Tibial nerve (tissue), 3 donors: ENCODE measurements at regions not wholly inside any gene's neighbourhood (a gene's known extent, or its start where the extent isn't known, plus 50 kb on each side); places are given as distances from the start of the nearest gene placed in this dataset.

ENCODE experiments used
- POLR2A ChIP-seq, 2 donors: fragments of 450-650 bp; IDR thresholded peaks; one replicate each; pipeline ENCODE4 v1.6.1; 2017; ENCODE audit warnings: antibody characterized with exemption in 2 of 2, mild to moderate bottlenecking in 2 of 2, moderate library complexity in 2 of 2
- TF ChIP-seq, protein P1 (sequence below), 5 experiments: fragments of 200-600 bp in 3 of 5; fragments of 450-650 bp in 2 of 5; sonication (generic) in 3 of 5; IDR thresholded peaks; one replicate each; pipeline ENCODE4 v1.5.1; 2016 to 2019; ENCODE audit warnings: antibody characterized with exemption in 5 of 5, mild to moderate bottlenecking in 3 of 5, moderate library complexity in 2 of 5

DNA sequence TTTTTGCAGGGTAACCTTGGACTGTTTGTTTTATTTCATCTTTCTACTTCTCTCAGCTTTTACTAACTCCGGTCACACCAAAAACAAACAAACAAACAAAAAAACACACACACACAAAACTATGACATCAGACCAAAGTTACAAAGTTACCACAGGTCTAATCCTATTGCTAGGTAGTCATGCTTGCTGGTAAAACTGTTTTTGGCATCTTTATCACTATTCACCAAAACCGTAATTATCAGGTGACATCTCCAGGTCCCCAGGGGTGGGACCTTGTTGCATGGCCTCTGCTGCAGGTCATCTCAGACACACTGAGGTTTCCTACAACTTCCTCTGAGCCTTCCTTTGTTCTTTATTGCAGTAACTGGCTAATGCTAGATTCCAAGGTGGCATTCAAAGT is 162.3 kb downstream of the ABCA8 start:
- TF ChIP-seq, protein P1, sequence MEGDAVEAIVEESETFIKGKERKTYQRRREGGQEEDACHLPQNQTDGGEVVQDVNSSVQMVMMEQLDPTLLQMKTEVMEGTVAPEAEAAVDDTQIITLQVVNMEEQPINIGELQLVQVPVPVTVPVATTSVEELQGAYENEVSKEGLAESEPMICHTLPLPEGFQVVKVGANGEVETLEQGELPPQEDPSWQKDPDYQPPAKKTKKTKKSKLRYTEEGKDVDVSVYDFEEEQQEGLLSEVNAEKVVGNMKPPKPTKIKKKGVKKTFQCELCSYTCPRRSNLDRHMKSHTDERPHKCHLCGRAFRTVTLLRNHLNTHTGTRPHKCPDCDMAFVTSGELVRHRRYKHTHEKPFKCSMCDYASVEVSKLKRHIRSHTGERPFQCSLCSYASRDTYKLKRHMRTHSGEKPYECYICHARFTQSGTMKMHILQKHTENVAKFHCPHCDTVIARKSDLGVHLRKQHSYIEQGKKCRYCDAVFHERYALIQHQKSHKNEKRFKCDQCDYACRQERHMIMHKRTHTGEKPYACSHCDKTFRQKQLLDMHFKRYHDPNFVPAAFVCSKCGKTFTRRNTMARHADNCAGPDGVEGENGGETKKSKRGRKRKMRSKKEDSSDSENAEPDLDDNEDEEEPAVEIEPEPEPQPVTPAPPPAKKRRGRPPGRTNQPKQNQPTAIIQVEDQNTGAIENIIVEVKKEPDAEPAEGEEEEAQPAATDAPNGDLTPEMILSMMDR (IDR thresholded peaks at IDR 0.05), result no peak
- no peak for TF ChIP-seq POLR2A (IDR thresholded peaks at IDR 0.05)
